ENCODE measurements at regions not wholly inside any gene's neighbourhood (a gene's known extent, or its start where the extent isn't known, plus 50 kb on each side); places are given as distances from the start of the nearest gene placed in this dataset.

DNA sequence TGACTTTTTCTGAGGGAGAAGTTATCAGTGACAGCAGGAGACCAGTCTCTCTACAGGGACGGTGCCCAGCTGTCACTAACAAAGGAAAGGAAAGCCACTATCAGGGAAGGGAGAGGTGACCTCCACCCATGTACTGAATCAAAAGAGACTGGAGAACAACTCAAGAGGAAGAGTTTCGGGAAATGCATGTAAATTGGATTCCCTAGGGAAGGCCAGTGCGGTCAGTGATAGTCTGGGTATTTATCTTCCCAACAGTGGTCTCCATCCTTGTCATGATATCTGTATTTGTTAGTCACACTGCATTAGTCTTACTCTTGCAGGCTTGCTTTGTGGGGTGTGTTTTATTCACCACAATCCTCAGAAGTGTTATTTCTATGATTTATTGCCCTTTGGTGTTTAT, 193.4 kb upstream of the KIRREL3 start:
- TF ChIP-seq HEYL (CRISPR knock-in tag; IDR thresholded peaks at IDR 0.05) (no peak), HOXA7 (CRISPR knock-in tag; IDR thresholded peaks at IDR 0.05) (no peak), CEBPB (IDR thresholded peaks at IDR 0.05) (no peak), PHF8 (IDR thresholded peaks at IDR 0.05; ENCODE audit: borderline replicate concordance, low read depth) (no peak), RFX5 (IDR thresholded peaks at IDR 0.05) (no peak), REST (IDR thresholded peaks at IDR 0.05) (no peak), CBX8 (IDR thresholded peaks at IDR 0.05) (no peak), EHMT2 (IDR thresholded peaks at IDR 0.05; ENCODE audit: low read depth) (no peak), RNF2 (IDR thresholded peaks at IDR 0.05; ENCODE audit: borderline replicate concordance, low read depth) (no peak), NPAS2 (CRISPR knock-in tag; IDR thresholded peaks at IDR 0.05; ENCODE audit: borderline replicate concordance) (no peak), MAX (IDR thresholded peaks at IDR 0.05) (no peak), EP300 (IDR thresholded peaks at IDR 0.05) (no peak)
- TF ChIP-seq, protein P1, sequence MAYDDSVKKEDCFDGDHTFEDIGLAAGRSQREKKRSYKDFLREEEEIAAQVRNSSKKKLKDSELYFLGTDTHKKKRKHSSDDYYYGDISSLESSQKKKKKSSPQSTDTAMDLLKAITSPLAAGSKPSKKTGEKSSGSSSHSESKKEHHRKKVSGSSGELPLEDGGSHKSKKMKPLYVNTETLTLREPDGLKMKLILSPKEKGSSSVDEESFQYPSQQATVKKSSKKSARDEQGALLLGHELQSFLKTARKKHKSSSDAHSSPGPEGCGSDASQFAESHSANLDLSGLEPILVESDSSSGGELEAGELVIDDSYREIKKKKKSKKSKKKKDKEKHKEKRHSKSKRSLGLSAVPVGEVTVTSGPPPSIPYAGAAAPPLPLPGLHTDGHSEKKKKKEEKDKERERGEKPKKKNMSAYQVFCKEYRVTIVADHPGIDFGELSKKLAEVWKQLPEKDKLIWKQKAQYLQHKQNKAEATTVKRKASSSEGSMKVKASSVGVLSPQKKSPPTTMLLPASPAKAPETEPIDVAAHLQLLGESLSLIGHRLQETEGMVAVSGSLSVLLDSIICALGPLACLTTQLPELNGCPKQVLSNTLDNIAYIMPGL (CRISPR knock-in tag; IDR thresholded peaks at IDR 0.05; ENCODE audit: borderline replicate concordance) = no peak
- FAIRE-seq (no peak), DNase-seq (ENCODE audit: low read depth in 1 of 2, low spot score in 1 of 2) (no peak), ATAC-seq (no peak)
- 2% methylated on average over 3 of the region's 3 CpGs for WGBS (ENCODE audit: missing lambda C conversion rate)
- H3K4me2 ChIP-seq = no peak overlapping the region
- H3K9me3 ChIP-seq = no peaks in the 10 kb centered on the region
- POLR2A ChIA-PET = no interaction called here
- no peak overlapping the region for H3K27ac ChIP-seq
- CTCF ChIA-PET = interaction anchor here (1.7 kb wide), 1 partner anchor 10 kb away, joined by 3 read pairs; no protein-coding TSS in a partner anchor
- H3K4me3 ChIP-seq = no peak overlapping the region
- no peaks in the 10 kb centered on the region for H3K4me1 ChIP-seq

DNA sequence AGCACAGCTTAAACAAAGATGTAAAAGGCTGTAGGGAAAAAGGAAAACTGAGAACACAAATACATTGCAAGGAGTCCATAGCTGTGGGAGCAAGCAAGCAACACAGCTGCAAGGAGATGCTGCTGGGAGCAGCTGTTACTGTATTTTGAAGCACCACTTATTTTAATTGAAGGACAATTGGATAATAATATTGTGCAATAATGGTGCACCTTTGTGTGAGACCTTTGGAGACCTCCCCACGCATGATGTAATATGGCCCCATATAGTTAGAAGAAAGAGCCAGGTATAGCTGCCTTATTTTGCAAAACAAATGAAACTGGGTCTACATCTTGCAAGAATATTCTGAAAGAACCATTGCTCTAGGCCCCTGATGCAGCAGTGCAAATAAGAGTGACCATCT, 191.1 kb upstream of the KIRREL3 start:
- TF ChIP-seq ZFP36 (IDR thresholded peaks at IDR 0.05; ENCODE audit: borderline replicate concordance, partially characterized antibody) = no peak
- TF ChIP-seq, protein P2, sequence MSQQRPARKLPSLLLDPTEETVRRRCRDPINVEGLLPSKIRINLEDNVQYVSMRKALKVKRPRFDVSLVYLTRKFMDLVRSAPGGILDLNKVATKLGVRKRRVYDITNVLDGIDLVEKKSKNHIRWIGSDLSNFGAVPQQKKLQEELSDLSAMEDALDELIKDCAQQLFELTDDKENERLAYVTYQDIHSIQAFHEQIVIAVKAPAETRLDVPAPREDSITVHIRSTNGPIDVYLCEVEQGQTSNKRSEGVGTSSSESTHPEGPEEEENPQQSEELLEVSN (IDR thresholded peaks at IDR 0.05; ENCODE audit: borderline replicate concordance, low read depth) = no peak
- TF ChIP-seq POLR2AphosphoS2 (conservative IDR thresholded peaks at IDR 0.05; ENCODE audit: low read length) = no peak
- no peak for DNase-seq (ENCODE audit: low read depth in 1 of 2, low spot score in 1 of 2)
- ChIA-PET POLR2A (no interaction called here), CTCF (no interaction called here)
- Histone ChIP-seq H3K4me1 (no peaks in the 10 kb centered on the region), H3K4me3 (no peak overlapping the region), H3K4me2 (no peak overlapping the region), H3K27ac (no peak overlapping the region), H3K9me3 (no peaks in the 10 kb centered on the region)
- no peak for ATAC-seq
- no peak for FAIRE-seq
- WGBS (ENCODE audit: missing lambda C conversion rate) = 0% methylated on average over 1 of the region's 1 CpG

GRCh38 chr11:127191261-127191660, 190.7 kb upstream of the KIRREL3 start:
- no peaks in the 10 kb centered on the region for H3K4me1 ChIP-seq
- WGBS (ENCODE audit: missing lambda C conversion rate) = 0% methylated on average over 3 of the region's 3 CpGs
- POLR2A ChIA-PET = no interaction called here
- H3K4me3 ChIP-seq = no peak overlapping the region
- no peak overlapping the region for H3K27ac ChIP-seq
- DNase-seq (ENCODE audit: low read depth in 1 of 2, low spot score in 1 of 2) = no peak
- CTCF ChIA-PET = no interaction called here
- no peak for FAIRE-seq
- H3K4me2 ChIP-seq = no peak overlapping the region
- H3K9me3 ChIP-seq = no peaks in the 10 kb centered on the region
- ATAC-seq = no peak
- TF ChIP-seq ELK1 (IDR thresholded peaks at IDR 0.05; ENCODE audit: low read depth, low read length) (no peak), FOSL2 (IDR thresholded peaks at IDR 0.05) (no peak), FOSL2 (CRISPR knock-in tag; IDR thresholded peaks at IDR 0.05) (no peak), MYC (IDR thresholded peaks at IDR 0.05; ENCODE audit: borderline replicate concordance, low read length) (no peak), ZFP36 (IDR thresholded peaks at IDR 0.05; ENCODE audit: borderline replicate concordance, partially characterized antibody) (no peak), HDAC2 (IDR thresholded peaks at IDR 0.05) (no peak), SREBF2 (IDR thresholded peaks at IDR 0.05) (no peak), ESRRA (IDR thresholded peaks at IDR 0.05; ENCODE audit: borderline replicate concordance, low read length) (no peak), JUNB (IDR thresholded peaks at IDR 0.05) (no peak), JUN (IDR thresholded peaks at IDR 0.05) (no peak), ZNF302 (CRISPR knock-in tag; IDR thresholded peaks at IDR 0.05) (no peak), EHMT2 (IDR thresholded peaks at IDR 0.05; ENCODE audit: low read depth) (no peak), RARB (CRISPR knock-in tag; IDR thresholded peaks at IDR 0.05) (no peak), CBX8 (IDR thresholded peaks at IDR 0.05) (no peak), NR3C1 (IDR thresholded peaks at IDR 0.05) (no peak)
- TF ChIP-seq, protein P3, sequence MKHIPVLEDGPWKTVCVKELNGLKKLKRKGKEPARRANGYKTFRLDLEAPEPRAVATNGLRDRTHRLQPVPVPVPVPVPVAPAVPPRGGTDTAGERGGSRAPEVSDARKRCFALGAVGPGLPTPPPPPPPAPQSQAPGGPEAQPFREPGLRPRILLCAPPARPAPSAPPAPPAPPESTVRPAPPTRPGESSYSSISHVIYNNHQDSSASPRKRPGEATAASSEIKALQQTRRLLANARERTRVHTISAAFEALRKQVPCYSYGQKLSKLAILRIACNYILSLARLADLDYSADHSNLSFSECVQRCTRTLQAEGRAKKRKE (CRISPR knock-in tag; IDR thresholded peaks at IDR 0.05; ENCODE audit: low read depth) = no peak
